ENCODE measurements at regions not wholly inside any gene's neighbourhood (a gene's known extent, or its start where the extent isn't known, plus 50 kb on each side); places are given as distances from the start of the nearest gene placed in this dataset.

DNA sequence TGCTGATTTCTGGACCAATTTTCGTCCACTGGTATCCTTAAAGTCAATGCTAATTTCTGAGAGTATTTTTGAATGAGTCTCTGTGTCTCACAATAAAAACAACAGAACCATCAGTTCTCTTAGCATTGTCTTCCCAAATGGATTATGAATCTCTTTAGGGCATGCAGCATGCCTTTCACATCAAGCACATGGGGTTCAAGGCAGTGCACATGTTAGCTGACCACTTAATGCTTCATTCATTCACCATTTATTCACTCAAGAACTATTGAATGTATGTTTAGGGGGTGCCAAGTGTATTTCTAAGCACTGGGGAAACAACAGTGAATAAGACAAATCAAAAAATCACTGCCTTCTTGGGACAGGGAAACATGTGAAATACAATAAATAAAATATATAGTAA lies 126.7 kb upstream of the SLC44A3 start:
- TF ChIP-seq CTCF (IDR thresholded peaks at IDR 0.05) (no peak), POLR2A (IDR thresholded peaks at IDR 0.05; ENCODE audit: low read depth) (no peak)
